ENCODE measurements at regions not wholly inside any gene's neighbourhood (a gene's known extent, or its start where the extent isn't known, plus 50 kb on each side); places are given as distances from the start of the nearest gene placed in this dataset.

DNA sequence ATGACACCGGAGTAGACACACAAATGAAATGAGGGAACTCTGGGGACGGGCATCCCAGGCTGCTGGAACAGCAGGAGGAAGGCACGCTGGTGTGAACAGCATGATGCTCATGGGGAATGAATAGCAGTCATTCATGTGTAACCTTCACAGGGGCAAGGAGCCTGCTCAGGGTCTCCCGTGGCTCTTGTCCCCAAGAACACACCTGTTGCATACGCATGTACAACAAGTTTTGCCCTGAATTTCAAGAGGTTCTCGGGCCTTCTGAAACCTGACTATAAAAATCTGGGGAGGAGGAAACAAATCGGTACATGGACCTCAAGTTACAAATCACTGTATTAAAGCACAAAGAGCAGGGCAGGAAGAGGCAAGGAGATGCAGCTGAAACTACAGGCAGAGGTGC lies 93.4 kb downstream of the RRAGC start:
- H3K4me3 ChIP-seq (ENCODE audit: low read depth, low read length): no peak overlapping the region
- ChIA-PET POLR2A (no interaction called here), CTCF (interaction anchor here (1.0 kb wide), 1 partner anchor 10 kb away, joined by 3 read pairs; no protein-coding TSS in a partner anchor)
- TF ChIP-seq, protein P1, sequence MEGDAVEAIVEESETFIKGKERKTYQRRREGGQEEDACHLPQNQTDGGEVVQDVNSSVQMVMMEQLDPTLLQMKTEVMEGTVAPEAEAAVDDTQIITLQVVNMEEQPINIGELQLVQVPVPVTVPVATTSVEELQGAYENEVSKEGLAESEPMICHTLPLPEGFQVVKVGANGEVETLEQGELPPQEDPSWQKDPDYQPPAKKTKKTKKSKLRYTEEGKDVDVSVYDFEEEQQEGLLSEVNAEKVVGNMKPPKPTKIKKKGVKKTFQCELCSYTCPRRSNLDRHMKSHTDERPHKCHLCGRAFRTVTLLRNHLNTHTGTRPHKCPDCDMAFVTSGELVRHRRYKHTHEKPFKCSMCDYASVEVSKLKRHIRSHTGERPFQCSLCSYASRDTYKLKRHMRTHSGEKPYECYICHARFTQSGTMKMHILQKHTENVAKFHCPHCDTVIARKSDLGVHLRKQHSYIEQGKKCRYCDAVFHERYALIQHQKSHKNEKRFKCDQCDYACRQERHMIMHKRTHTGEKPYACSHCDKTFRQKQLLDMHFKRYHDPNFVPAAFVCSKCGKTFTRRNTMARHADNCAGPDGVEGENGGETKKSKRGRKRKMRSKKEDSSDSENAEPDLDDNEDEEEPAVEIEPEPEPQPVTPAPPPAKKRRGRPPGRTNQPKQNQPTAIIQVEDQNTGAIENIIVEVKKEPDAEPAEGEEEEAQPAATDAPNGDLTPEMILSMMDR (IDR thresholded peaks at IDR 0.05; ENCODE audit: insufficient read depth, low read length, missing control alignments): no peak
- no peak for DNase-seq (ENCODE audit: low read depth, low spot score)

DNA sequence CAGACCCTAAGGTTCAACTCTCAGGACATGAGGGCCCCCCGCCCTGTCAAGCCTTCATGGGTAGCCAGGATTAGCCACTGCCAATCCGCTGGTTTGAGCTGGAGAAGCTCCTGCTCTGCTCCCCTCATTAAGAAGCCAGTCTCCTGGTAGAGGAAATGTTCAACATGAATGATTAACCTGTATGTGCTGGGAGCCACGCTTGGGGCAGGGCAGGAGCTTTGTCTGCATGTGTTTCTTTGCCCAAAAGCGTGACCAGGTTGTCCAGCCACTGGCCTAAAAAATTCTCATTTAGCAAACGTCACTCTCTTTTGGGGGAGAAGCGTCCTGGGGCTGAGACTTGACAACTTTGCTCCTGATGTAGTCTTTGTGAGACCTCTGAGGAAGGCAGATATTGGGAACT lies 96.5 kb downstream of the RRAGC start:
- POLR2A ChIA-PET: no interaction called here

DNA sequence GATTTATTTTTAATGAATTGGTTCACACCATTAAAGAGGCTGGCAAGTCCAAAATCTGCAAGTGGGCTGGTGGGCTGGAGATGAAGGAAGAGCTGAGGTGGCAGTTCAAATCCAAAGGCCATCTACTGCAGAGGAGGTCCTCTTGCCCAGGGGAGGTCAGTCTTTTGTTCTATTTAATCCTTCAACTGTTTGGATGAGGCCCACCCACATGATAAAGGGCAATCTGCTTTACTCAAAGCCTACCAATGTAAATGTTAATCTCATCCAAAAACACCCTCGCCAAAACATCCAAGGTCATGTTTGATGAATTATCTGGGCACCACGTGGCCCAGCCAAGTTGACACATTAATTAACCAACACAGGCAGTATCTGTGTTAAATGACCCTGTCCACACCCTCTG lies 99.0 kb downstream of the RRAGC start:
- no peak for DNase-seq (ENCODE audit: low read depth, low spot score)
- POLR2A ChIA-PET: no interaction called here
- CTCF ChIA-PET: no interaction called here
- TF ChIP-seq, protein P1 (IDR thresholded peaks at IDR 0.05; ENCODE audit: insufficient read depth, low read length, missing control alignments): no peak
- no peak overlapping the region for H3K4me3 ChIP-seq (ENCODE audit: low read depth, low read length)

More for the DNA sequence above, 96.5 kb downstream of the RRAGC start:
- H3K4me3 ChIP-seq (ENCODE audit: low read depth, low read length): no peak overlapping the region
- TF ChIP-seq, protein P1 (IDR thresholded peaks at IDR 0.05; ENCODE audit: insufficient read depth, low read length, missing control alignments): no peak
- DNase-seq (ENCODE audit: low read depth, low spot score): no peak
- CTCF ChIA-PET: no interaction called here

DNA sequence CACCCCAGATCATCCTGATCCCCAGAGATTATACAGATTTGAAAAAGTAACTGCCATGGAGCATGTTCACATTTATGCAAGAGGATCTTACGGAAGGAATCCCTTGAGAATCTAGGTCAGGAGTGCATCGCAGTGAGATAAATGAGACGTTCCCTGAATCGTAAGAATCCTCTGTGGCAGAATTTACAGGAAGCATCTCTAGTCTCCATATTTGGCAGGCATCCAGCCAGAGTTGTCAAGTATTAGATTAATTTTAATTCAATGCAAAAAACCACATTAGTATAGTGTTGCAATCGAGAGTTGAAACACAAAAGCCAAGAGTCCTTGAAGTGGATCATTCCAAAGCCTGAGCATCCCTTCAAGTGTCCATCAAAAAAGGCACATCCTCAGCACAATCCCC lies 100.8 kb downstream of the RRAGC start:
- CTCF ChIA-PET: no interaction called here
- no peak overlapping the region for H3K4me3 ChIP-seq (ENCODE audit: low read depth, low read length)
- DNase-seq (ENCODE audit: low read depth, low spot score): no peak
- TF ChIP-seq, protein P1 (IDR thresholded peaks at IDR 0.05; ENCODE audit: insufficient read depth, low read length, missing control alignments): no peak
- POLR2A ChIA-PET: no interaction called here

DNA sequence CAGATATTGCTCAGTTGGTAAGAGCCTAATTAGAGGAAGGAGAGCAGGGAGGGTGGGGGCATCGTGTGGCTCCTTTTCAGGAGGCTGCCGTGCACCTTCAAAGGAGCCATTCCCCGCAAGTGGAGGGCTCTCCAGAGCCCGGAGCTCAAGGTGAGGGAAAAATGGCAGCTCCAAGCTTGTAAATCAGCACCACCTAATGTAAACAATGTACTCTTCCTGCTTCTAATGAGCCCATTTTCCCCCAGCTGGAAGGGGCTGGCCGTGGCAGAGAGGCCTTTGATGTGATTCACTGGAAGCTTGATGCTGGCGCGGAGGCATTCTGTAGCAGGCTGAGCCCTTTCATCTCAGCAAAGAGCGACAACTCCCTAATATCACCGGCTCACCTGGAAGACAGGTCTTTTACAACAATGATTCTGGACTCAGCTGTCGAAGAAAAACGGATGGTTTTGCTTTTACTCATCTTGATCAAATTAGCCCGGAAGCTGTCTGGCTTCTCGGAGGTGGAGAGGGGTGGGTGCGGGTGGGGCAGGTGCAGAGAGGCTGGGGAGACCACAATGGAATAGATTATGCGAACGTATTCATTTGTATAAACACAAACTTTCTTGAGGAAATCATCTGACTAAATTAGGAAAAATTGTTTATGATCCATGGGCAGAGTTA lies 112.5 kb downstream of the RRAGC start:
- CTCF ChIA-PET: interaction anchor here (0.5 kb wide), 1 partner anchor 19 kb away, joined by 3 read pairs; no protein-coding TSS in a partner anchor
- POLR2A ChIA-PET: no interaction called here
- DNase-seq (ENCODE audit: low read depth, low spot score): no peak
- TF ChIP-seq, protein P1 (IDR thresholded peaks at IDR 0.05; ENCODE audit: insufficient read depth, low read length, missing control alignments): no peak
- no peak overlapping the region for H3K4me3 ChIP-seq (ENCODE audit: low read depth, low read length)

DNA sequence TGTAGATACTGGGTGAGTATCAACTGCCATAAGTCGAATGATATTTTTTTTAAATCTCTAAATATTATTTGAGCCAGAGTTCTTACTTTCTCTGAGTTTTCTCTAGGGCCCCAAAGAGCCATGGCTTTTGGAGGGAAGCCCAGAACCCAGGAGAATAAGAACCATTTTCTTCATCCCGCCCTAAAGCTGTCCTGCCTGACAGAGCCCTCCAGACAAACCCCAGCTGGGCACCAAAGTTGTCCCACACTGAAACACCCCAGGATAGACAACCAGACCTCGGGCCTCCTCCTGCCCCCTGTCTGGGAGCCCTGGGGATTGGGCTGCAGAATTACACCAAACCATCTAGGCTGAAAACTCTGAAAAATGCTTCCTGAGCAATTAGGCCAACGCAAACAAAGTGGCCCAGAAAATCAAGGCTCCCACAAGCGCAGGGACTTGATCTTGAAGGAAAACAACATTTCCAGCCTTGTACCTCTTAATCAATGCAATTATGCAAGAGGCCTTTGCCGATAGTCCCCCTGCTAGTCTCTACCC lies 113.1 kb downstream of the RRAGC start:
- TF ChIP-seq, protein P1 (IDR thresholded peaks at IDR 0.05; ENCODE audit: insufficient read depth, low read length, missing control alignments): no peak
- ChIA-PET POLR2A (no interaction called here), CTCF (interaction anchor here (0.5 kb wide), 1 partner anchor 19 kb away, joined by 3 read pairs; no protein-coding TSS in a partner anchor)
- DNase-seq (ENCODE audit: low read depth, low spot score): no peak
- no peak overlapping the region for H3K4me3 ChIP-seq (ENCODE audit: low read depth, low read length)
